Ishikawa (cell line): ENCODE measurements at regions not wholly inside any gene's neighbourhood (a gene's known extent, or its start where the extent isn't known, plus 50 kb on each side); places are given as distances from the start of the nearest gene placed in this dataset.

Source experiments
- CEBPB ChIP-seq: IDR thresholded peaks from 2 replicates; pipeline ENCODE4 v1.6.1; 2012
- CREB1 ChIP-seq: IDR thresholded peaks from 2 replicates; pipeline ENCODE4 v1.6.1; 2012; ENCODE audit warnings: low read depth
- EP300 ChIP-seq: IDR thresholded peaks from 2 replicates; pipeline ENCODE4 v1.6.1; 2012; ENCODE audit warnings: borderline replicate concordance
- MAX ChIP-seq: IDR thresholded peaks from 2 replicates; pipeline ENCODE4 v1.6.1; 2012
- REST ChIP-seq: IDR thresholded peaks from 2 replicates; pipeline ENCODE4 v1.6.1; 2012; ENCODE audit warnings: low read depth, mild to moderate bottlenecking
- TAF1 ChIP-seq: IDR thresholded peaks from 2 replicates; pipeline ENCODE4 v1.6.1; 2012; ENCODE audit warnings: low read depth, mild to moderate bottlenecking
- TCF12 ChIP-seq: IDR thresholded peaks from 2 replicates; pipeline ENCODE4 v1.6.1; 2012; ENCODE audit warnings: low read depth
- YY1 ChIP-seq: IDR thresholded peaks from 2 replicates; pipeline ENCODE4 v1.6.1; 2012; ENCODE audit warnings: low read depth
- ZBTB7A ChIP-seq: IDR thresholded peaks from 2 replicates; pipeline ENCODE4 v1.6.1; 2012; ENCODE audit warnings: low read depth

GRCh38 chr2:136487421-136487820, 277.9 kb upstream of the THSD7B start:
- TF ChIP-seq EP300 (no peak), TAF1 (no peak), ZBTB7A (no peak), REST (no peak), CREB1 (no peak), MAX (no peak), TCF12 (no peak), CEBPB (no peak), YY1 (no peak)
